ENCODE measurements at regions not wholly inside any gene's neighbourhood (a gene's known extent, or its start where the extent isn't known, plus 50 kb on each side); places are given as distances from the start of the nearest gene placed in this dataset.

DNA sequence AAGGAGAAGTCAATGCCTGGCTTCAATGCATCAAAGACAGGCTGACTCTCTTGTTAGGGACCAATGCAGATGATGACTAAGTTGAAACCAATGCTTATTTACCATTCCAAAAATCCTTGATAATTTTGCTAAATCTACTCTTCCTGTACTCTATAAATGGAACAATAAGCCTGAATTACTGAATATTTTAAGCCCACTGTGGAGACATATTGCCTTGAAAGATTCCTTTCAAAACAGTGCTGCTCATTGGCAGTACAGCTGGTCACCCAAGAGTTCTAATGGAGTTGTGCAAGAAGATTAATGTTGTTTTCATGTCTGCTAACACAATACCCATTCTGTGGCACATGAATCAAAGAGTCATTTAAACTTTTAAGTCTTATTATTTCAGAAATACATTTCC lies 181.0 kb upstream of the CBLB start:
- TF ChIP-seq, protein P1, sequence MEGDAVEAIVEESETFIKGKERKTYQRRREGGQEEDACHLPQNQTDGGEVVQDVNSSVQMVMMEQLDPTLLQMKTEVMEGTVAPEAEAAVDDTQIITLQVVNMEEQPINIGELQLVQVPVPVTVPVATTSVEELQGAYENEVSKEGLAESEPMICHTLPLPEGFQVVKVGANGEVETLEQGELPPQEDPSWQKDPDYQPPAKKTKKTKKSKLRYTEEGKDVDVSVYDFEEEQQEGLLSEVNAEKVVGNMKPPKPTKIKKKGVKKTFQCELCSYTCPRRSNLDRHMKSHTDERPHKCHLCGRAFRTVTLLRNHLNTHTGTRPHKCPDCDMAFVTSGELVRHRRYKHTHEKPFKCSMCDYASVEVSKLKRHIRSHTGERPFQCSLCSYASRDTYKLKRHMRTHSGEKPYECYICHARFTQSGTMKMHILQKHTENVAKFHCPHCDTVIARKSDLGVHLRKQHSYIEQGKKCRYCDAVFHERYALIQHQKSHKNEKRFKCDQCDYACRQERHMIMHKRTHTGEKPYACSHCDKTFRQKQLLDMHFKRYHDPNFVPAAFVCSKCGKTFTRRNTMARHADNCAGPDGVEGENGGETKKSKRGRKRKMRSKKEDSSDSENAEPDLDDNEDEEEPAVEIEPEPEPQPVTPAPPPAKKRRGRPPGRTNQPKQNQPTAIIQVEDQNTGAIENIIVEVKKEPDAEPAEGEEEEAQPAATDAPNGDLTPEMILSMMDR (IDR thresholded peaks at IDR 0.05), result no peak
- TF ChIP-seq EZH2phosphoT487 (IDR thresholded peaks at IDR 0.05) (no peak), EZH2 (IDR thresholded peaks at IDR 0.05) (no peak)

All from neural progenitor cell (in vitro differentiated cells).